Neural progenitor cell (in vitro differentiated cells): ENCODE measurements at regions not wholly inside any gene's neighbourhood (a gene's known extent, or its start where the extent isn't known, plus 50 kb on each side); places are given as distances from the start of the nearest gene placed in this dataset.

Source experiments
- CTCF ChIP-seq: fragments of 200-600 bp; sonication (generic); IDR thresholded peaks from 2 replicates; pipeline ENCODE4 v1.5.1; 2017; ENCODE audit warnings: antibody characterized with exemption, mild to moderate bottlenecking
- EZH2 ChIP-seq: fragments of 200-600 bp; sonication (generic); IDR thresholded peaks from 2 replicates; pipeline ENCODE4 v1.6.1; 2017; ENCODE audit warnings: antibody characterized with exemption, mild to moderate bottlenecking, moderate library complexity

GRCh38 chr13:26895808-26896466 lies 135.4 kb upstream of the GPR12 start:
- TF ChIP-seq CTCF (no peak), EZH2 (no peak)
